Thyroid gland (tissue), 4 donors: ENCODE measurements at regions not wholly inside any gene's neighbourhood (a gene's known extent, or its start where the extent isn't known, plus 50 kb on each side); places are given as distances from the start of the nearest gene placed in this dataset.

Experiments used
- POLR2A ChIP-seq, 2 donors: fragments of 450-650 bp; IDR thresholded peaks; one replicate each; pipeline ENCODE4 v1.6.1; 2017; ENCODE audit warnings: antibody characterized with exemption in 2 of 2, mild to moderate bottlenecking in 2 of 2, moderate library complexity in 1 of 2
- TF ChIP-seq, protein P1 (sequence below), 6 experiments: fragments of 200-600 bp in 3 of 6; fragments of 450-650 bp in 3 of 6; sonication (generic) in 3 of 6; IDR thresholded peaks; one replicate each; pipeline ENCODE4 v1.5.1; 2016 to 2019; ENCODE audit warnings: antibody characterized with exemption in 6 of 6, mild to moderate bottlenecking in 2 of 6, inconsistent platforms in 1 of 6, moderate library complexity in 1 of 6

DNA sequence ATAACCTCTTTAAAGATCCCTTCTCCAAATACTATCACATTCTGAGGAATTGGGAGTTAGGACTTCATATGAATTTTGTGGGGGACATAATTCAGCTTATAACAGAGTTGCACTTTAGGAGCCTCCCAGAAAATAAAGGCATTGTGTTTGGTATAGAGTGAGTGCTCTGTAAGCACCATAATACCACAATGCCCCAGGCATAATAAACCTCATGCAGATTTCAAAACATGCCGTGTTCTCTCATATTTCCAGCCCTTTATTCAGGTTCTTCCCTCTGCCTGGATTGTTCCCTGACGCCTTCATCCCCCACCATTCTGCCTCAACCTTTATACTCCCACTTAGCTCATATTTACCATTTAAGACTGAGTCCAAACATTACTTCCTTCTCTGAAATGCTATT, 398.8 kb upstream of the FAT3 start:
- TF ChIP-seq, protein P1, sequence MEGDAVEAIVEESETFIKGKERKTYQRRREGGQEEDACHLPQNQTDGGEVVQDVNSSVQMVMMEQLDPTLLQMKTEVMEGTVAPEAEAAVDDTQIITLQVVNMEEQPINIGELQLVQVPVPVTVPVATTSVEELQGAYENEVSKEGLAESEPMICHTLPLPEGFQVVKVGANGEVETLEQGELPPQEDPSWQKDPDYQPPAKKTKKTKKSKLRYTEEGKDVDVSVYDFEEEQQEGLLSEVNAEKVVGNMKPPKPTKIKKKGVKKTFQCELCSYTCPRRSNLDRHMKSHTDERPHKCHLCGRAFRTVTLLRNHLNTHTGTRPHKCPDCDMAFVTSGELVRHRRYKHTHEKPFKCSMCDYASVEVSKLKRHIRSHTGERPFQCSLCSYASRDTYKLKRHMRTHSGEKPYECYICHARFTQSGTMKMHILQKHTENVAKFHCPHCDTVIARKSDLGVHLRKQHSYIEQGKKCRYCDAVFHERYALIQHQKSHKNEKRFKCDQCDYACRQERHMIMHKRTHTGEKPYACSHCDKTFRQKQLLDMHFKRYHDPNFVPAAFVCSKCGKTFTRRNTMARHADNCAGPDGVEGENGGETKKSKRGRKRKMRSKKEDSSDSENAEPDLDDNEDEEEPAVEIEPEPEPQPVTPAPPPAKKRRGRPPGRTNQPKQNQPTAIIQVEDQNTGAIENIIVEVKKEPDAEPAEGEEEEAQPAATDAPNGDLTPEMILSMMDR (IDR thresholded peaks at IDR 0.05): no peak
- TF ChIP-seq POLR2A (IDR thresholded peaks at IDR 0.05): no peak
